HS-5 (cell line): ENCODE measurements at regions not wholly inside any gene's neighbourhood (a gene's known extent, or its start where the extent isn't known, plus 50 kb on each side); places are given as distances from the start of the nearest gene placed in this dataset.

Experiments used
- DNase-seq: peaks from one replicate; pipeline ENCODE4 v3.0.0-alpha.2; 2012; ENCODE audit warnings: low read depth

DNA sequence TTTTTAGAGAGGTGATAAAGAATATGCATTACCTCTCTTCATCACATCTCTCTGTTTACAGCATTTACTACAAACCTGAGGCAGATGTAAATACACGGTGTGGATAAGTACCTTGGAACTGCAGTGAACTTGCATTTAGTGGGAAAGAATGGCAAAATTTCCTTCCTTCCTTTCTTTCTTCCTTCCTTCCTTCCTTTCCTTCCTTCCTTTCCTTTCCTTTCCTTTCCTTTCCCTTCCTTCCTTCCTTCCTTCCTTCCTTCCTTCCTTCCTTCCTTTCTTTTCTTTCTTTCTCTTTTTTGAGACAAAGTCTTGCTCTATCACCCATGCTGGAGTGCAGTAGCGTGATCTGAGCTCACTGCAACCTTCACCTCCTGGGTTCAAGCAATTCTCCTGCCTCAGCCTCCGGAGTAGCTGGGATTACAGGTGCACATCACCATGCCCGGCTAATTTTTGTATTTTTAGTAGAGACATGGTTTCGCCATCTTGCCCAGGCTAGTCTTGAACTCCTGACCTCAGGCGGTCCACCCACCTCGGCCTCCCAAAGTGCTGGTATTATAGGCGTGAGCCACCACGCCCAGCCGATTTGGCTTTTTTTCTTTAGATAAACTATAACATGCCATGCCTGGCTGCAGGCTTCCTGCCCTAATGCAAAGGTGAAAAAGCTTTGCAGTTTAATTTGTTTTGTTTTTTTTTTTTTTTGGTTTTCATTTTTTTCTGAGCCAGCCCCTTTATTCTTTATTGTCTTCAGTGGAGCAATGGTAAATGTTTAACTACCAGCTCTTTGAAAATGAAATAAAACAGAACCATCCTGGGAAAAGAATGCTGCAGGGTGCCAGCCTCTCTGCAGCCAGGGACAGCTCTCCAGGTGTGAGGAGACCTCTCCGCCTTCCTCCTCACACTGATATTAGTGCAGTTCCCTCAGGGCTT is 64.2 kb upstream of the NEDD9 start:
- no peak for DNase-seq

DNA sequence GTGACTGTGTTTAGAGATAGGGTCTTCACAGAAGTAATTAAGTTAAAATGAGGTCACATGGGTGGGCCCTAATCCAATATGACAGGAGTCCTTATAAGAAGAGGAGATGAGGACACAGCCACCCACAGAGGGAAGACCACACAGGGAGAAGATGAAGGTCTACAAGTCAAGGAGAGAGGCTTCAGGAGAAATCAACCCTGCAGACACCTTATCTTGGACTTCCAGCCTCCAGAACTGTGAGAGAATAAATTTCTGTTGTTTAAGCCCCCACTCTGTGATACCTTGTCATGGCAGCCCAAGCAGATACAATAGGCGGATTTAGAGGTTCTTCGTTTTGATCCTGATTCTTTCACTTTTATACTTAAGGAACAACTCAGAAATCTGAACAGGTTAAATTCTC is 63.5 kb upstream of the NEDD9 start:
- no peak for DNase-seq

DNA sequence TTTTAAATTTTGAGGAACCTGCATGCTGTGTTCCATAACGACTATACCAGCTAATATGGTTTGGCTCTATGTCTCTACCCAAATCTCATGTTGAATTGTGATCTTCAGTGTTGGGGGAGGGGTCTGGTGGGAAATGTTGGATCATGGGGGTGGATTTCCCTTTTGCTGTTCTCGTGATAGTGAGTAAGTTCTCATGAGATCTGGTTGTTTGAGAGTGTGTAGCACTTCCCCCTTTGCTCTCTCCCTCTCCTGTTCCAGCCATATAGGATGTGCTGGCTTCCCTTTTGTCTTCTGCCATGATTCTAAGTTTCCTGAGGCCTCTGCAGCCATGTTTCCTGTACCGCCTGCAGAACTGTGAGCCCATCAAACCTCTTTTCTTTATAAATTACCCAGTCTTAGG is 61.8 kb upstream of the NEDD9 start:
- DNase-seq = no peak

DNA sequence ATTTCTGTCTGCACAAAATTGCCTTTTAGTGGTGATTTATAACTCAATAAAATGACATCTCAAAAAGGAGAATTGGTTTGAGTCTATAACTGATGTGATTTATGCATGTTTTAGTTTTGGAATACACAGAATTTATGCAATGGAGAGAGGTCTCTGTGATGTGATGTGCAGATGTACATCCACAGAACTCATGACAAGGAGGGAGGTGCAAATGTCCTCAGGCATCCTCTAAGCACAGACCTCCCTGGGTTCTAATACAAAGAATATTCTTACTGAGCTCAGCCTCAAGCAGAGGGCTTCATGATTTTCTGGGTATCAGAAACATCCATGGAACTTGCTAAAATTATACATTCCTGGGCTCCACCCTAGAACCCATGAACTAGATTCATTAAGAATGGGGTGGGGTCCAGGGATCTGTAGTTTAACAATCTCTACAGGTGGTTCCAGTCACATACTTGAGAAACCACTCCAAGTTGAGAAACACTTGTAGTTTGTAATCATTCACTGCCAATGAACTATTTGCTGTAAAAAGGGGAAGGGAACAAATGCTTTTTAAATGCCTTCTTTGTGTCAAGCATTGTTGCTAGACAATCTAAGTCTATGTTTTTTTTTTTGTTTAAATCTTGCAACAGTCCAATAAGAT is 60.2 kb upstream of the NEDD9 start:
- no peak for DNase-seq

DNA sequence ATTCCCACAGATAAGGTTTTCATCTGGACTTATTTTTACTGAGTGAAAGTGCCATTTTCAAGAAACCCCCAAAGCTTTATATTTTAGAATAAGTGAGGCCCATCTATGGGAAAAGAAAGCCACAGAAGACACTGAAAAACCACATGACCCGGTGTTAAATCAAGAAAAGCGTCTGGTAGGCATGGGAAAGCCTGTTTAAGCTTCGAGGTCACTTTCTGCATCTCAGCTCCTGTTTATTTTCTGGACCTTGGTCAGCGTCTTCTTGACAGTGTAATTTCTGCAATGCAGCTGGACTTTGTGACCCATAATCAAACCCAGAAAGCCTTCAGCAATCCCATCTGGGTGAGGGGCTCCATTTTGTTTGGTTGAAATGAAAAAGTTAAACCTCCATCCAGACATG is 59.6 kb upstream of the NEDD9 start:
- DNase-seq = no peak

DNA sequence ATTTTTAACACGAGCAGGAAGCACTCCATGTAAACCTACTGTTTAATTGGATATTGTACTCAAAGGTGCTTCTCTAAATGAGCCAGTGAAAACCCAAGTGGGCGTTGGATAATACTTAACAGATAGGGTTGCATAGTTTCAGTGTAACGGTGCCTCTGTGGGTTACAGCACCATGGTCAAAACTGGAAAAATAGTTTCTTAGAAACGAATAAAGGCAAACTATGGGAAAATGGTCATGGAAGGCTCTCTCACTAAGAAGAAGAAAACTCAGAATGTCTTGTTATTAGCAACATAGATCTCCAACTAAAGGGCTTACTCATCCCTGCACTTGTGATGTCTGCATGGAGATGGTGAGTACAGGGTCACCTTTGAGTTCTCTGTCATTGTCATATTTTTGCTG is 59.1 kb upstream of the NEDD9 start:
- DNase-seq = no peak

DNA sequence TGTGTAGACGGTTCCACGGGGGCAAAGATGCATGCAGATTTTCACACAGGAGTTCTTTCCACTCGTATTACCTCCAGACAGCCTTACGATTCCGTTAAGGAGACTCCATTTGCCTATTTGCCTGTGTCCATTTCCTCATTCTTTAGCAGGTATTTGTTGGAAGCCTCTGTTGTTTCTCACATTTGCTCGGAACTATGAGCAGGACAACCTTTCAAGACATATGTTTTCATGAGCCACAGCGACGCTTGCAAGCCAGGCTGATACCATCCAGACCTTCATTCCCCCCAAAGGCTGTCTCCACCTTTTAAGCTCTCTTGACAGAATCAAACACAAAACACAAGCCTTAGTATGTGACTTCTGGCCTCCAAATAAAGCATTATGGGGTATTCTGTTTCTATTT is 57.6 kb upstream of the NEDD9 start:
- no peak for DNase-seq

DNA sequence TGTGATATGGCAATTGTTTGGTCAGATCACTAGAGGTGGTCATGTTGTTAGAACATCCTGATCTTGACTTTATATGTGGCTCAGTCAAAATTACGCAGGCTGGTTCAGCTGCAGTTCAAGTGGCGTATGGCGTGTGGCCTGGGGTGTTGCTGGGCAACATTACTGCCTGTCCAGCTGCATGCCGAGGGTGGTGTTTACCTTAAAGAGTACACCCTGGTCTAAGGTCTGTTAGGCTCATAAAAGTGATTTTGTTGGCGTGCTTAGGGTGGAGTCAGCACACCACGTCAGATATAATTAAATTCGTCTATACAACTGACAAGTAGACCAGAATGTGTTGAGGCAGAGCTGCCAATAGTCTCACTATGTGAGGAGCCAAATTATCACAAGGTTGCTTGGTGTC is 55.6 kb upstream of the NEDD9 start:
- DNase-seq = no peak

DNA sequence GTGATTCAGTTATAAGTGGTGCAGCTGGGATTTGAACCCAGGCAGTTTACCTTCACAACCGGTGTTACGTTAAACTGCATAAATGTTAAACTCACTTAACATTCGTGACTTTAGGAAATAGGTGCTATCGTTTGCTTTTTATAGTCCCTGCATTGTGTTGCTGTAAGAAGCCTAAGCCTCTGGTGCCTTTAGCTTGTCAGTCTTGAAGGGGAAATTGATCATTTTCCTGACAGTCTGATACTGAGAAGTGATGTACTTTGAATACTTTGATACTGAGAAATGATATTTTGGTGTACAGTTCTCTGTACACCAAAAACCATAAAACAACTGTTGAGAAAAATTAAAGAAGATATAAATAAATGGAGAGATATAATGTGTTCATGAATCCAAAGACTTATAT is 52.5 kb upstream of the NEDD9 start:
- no peak for DNase-seq

DNA sequence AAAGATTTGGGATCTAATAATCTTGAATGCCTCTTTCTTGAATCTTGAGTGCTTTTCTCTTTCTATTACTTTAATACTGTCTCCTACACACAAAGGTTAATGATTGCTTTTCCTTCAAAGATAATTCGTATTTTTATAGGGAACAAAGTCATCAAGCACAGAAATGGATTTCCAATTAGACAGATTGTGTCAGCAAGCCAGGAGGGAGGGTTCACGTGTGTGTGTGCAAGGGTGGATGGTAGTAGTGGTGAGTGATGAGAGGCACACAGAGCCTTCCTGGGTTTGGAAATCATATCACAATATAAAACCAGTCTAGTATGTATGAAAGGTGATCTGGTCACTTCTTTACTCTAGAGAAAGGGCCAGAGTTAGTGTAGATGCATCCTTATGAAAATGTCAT is 51.2 kb upstream of the NEDD9 start:
- DNase-seq = no peak

DNA sequence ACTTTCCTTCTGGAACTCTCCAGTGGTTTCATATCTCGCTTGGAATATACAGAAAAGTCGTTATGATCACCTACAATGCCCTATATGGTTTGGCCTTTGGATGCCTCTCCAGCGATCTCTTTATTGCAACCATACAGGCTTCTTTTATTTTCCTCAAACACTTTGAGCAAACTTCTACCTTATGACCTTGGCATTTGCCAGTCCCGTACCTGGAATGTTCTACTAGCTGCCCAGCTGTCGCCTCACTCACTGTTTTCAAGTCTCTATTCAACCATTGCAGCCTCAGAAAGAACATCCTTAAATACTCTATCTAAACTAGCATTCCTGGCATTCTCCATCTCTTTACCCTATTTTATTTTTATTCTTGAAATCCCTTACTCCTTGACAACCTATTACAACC is 50.4 kb upstream of the NEDD9 start:
- no peak for DNase-seq
